ENCODE measurements at regions not wholly inside any gene's neighbourhood (a gene's known extent, or its start where the extent isn't known, plus 50 kb on each side); places are given as distances from the start of the nearest gene placed in this dataset.

GRCh38 chr3:73298243-73299183 is 237.1 kb downstream of the EBLN2 start:
- no peak for TF ChIP-seq CTCF (IDR thresholded peaks at IDR 0.05)
- TF ChIP-seq ZFX (IDR thresholded peaks at IDR 0.05; ENCODE audit: borderline replicate concordance), result no peak
- H3K27ac ChIP-seq, result no peak overlapping the region

GRCh38 chr3:73299184-73299691 is 237.8 kb downstream of the EBLN2 start:
- no peak for TF ChIP-seq CTCF (IDR thresholded peaks at IDR 0.05)
- no peak for TF ChIP-seq ZFX (IDR thresholded peaks at IDR 0.05; ENCODE audit: borderline replicate concordance)
- no peak overlapping the region for H3K27ac ChIP-seq

GRCh38 chr3:73314151-73314951 is 252.9 kb downstream of the EBLN2 start:
- H3K27ac ChIP-seq, result no peak overlapping the region
- TF ChIP-seq ZFX (IDR thresholded peaks at IDR 0.05; ENCODE audit: borderline replicate concordance), result no peak
- no peak for TF ChIP-seq CTCF (IDR thresholded peaks at IDR 0.05)

GRCh38 chr3:73315706-73316105 is 254.2 kb downstream of the EBLN2 start:
- TF ChIP-seq ZFX (IDR thresholded peaks at IDR 0.05; ENCODE audit: borderline replicate concordance), result no peak
- no peak for TF ChIP-seq CTCF (IDR thresholded peaks at IDR 0.05)
- no peak overlapping the region for H3K27ac ChIP-seq

- H3K27ac ChIP-seq, result no peak overlapping the region
- no peak for TF ChIP-seq CTCF (IDR thresholded peaks at IDR 0.05)
- TF ChIP-seq ZFX (IDR thresholded peaks at IDR 0.05; ENCODE audit: borderline replicate concordance), result no peak
These were observed 257.8 kb downstream of the EBLN2 start for GRCh38 chr3:73319179-73319769.

GRCh38 chr3:73321286-73321999 is 260.0 kb downstream of the EBLN2 start:
- H3K27ac ChIP-seq, result no peak overlapping the region
- TF ChIP-seq ZFX (IDR thresholded peaks at IDR 0.05; ENCODE audit: borderline replicate concordance), result no peak
- TF ChIP-seq CTCF (IDR thresholded peaks at IDR 0.05), result no peak
